ENCODE measurements at regions not wholly inside any gene's neighbourhood (a gene's known extent, or its start where the extent isn't known, plus 50 kb on each side); places are given as distances from the start of the nearest gene placed in this dataset.
"Not testable (repeated sequence)": the region's sequence is repeated elsewhere in the genome, so short reads cannot be mapped to it uniquely, and the experiment has no call there.

DNA sequence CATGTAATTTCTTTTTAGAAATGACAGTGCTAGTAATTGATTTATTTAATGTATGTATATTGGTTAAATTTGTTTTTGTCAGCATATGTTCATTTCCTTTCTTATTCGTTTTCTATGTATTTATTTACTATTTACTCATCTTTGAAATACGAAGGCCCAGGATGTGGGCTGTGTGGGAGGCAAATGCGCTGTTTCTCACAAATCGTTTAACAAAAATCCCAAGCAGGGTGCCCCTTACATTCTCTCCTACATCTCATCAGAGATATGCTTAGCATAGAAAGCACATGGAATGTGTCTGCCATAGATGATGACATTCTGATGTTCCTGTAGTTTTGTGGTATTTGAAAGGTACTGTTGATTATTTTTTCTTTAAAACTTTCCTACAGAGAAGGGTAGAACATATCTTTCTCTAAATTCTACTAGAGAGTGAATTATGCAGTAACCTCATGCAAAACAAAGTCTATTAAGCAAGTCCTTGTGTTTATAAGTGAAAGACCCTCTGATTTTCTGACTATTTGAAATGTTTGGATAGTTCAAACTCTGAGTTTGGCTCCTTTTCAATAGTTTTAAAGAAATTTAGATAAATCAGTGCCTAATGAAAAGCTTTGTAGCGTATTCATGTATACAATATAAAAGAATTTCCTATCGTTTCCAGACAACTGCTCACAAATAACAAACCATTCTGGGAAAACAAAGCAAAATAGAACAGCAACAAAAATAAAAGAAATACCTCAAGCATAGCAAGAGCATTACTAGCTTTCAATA lies 111.1 kb upstream of the VGLL3 start:
- DNase-seq, result no peak

DNA sequence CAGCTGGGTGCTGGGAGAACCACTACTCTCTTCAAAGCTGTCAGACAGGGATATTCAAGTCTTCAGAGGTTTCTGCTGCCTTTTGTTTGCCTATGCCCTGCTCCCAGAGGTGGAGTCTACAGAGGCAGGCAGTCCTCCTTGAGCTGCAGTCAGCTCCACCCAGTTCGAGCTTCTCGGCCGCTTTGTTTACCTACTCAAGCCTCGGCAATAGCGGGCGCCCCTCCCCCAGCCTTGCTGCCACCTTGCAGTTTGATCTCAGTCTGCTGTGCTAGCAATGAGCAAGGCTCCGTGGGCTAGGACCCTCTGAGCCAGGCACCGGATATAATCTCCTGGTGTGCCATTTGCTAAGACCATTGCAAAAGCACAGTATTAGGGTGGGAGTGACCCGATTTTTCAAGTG lies 106.8 kb upstream of the VGLL3 start:
- DNase-seq, result not testable (repeated sequence)

DNA sequence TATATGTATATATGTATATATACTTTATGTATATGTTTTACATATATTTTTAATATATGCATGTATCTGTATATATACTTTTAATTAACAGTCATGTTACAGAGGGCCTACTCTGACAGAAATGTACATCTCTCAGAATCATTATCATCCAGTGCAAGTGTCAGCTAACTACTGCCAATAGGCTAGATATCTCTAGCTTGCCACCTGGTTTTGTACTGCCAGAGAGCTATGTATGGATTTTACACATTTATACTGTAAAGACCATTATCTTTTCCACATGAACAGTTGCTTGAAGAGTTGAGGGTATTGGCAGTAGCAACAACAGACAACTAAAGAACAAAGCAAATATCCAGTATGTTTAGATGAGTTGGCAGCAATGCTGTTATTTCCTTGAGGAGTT lies 99.7 kb upstream of the VGLL3 start:
- DNase-seq, result no peak

DNA sequence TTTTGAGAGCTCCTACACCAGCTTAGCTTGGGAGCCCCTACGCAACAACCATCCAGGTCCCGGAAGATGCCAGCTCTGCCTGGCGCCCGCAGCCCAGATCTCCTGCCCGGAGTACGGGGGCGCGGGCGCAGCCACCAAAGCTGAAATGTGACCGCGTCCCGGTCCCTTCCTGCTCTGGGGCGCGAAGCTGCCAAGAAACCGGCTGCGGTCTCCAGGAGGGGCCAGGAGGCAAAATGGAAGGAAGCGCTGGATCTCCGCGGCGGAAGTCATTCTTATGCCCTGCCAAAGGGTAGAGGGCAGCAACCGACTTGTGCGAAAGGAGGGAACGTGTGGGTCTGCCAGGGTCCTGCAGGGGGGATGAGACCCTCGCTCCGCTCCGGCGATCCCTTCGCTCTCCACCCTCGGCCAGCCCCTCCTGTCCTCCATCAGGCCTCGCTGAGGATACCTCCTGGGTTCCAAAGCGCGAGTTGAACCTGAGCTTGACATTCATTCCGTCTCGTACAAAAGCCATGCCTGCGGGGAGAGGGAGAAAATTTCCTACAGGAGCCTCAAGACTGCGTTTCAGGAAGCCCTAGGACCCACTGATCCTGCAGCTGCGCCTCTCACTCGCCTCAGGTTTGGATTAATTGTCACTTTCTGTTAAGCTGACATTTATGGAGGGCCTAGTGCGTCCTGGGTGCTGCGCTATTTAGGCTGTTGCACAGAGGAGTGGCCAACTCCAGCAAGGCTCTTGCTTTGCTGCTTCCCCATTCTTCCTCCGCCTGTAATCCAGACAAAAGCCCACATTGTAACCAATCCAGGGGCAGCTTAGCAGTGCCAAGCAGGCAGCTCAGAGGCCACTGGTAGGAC lies 98.3 kb upstream of the VGLL3 start:
- DNase-seq, result peak; percentile 76

DNA sequence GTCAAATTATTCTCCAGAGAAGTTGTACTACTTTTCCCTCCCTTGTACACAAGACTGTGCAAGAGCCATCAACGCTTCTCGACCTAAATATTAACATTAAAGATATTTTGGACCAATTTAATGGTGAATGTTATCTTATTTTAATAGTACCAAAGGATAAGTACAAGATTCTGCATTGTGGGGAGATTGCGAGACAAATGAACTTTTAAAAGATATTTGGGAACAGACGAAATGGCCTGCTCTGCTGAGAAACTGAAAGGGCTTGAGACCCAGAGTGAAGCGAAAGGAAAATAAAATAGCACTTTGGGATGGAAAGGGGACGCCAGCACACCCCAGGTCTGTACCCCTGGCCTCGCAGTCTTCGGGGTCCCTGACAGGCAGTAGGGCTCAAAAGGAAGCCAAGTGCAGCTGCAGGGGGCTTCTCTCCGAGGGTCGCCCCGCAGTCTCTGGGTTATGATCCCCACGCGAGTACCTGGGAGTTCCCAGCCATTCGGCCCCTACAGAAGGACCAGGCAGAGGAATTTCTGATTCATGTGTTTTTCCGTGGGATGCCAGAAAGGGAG lies 97.6 kb upstream of the VGLL3 start:
- no peak for DNase-seq

DNA sequence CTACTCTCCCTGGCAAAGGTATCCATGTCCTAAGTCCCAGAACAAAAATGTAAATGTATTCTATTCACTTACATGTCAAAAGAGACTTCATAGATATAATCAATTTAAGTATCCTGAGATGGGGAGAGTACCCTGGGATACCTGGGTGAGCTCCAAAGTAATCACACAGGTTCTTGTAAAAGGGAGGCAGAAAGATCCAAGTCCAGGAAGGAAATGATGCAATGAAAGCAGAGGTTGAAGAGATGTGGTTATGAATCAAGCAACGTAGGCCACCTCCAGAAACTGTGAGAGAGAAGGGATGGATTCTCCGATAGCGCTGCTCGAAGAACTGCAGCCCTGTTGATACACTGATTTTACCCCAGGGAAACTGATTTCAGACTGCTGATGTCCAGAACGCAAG lies 93.9 kb upstream of the VGLL3 start:
- DNase-seq, result no peak

DNA sequence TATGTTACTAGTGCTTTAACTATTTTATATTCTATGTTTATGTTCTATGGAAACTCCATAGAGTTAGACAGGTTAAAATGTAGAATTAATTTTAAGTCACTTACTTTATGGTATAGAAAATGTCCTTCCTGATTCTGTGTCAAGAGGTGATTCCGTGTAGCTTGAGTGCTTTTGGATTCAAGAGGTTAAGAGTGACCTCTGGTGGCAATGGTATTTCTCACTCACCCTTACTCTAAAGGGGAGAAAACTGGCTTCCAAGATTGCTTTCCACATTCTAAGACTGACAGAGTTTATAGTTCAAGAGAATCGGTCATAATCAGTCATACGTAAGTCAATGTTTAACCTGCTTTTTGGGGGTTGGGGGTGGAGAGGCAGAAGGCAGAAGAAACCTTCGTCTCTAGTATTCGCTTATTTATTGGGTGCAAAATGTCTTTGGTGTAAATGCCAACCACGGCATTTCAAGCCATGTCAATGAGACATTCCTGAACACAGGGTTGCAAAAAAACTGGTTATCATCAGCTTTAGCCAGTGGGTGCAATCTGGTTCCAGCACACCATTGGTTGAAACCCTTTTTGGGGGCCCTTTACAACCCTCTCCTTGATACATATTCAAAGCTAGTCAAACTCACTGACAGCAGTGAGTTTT lies 92.0 kb upstream of the VGLL3 start:
- DNase-seq, result no peak

DNA sequence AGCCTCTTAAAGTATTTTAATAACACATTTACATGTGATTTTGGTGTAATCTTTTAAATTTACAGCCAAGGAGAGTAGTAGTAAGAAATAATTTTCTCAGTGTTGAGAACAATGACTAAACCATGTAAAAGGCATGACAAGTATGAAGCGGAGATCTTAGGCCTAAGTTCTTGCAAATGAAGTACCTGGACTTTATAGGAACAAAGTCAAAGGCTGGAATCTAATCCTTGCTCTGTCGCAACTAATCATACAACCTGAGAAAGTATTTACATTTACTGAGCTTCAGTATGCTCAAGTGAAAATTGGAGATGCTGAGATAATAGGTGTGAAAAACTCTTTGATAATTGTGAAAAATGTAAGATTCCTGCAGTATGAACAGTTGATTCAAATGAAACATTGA lies 86.4 kb upstream of the VGLL3 start:
- no peak for DNase-seq

DNA sequence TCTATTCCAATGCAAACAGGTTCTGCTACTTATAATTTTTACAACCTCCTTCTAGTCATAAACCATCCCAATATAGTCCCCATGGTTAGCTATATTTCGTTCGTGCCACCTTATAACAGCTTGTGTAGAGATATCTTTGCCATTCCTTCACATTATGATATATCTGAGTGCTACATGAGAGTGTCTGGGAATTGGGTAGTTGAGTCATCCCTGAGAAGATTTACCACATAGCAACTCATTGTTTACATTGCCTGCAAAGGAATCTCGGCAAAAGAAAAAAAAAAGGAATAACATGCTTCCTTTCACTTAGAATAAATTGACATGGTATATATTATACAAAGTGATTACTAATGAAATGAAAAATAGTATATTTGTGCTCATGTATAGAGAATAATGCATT lies 86.0 kb upstream of the VGLL3 start:
- no peak for DNase-seq

DNA sequence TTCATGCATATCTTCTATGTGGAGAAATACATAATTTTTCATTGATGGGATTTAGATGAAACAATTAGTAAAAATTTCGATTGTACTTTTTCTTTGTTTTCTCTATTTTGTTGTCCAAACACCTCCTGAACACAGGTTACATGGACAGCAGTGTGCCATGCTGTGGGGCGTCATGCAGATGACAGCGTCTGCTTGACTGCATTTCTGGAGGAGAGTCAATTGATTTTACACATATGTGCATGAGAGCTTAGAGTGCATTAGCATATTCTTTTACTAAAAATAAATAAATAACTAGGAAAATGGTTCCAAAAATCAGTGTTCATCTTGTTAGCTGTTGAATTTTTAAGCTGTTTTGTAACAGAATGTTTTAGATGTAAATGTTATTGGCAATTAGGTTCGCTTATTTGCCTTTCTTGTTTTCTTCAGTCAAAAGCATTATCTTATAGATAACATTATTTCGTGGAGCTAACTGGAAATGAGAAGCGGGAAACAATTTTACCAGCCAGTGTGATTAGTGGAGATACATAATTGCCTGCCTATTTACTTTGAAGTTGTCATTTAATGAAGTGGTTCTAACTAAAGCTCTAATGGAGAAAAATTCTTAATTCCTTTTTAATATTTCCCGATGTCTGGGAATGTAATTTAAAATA lies 82.7 kb upstream of the VGLL3 start:
- DNase-seq, result no peak

DNA sequence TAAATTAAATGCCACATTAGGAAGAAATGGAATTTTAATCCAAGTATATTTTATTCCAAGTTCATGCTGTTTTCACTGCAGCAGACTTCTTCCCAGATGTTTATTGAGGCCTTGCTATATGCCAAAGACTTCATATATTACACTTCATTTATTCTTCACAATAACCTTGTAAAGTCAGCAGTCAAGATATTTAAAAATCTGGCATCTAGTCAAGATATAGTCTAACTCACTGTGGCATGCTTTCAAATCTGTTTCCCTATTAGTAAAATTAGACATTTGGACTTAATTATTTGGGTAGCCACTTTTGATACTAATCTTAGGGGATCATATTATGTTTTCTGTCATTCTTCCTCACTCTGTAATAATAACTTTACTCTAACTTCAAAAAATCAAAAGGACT lies 81.5 kb upstream of the VGLL3 start:
- no peak for DNase-seq

DNA sequence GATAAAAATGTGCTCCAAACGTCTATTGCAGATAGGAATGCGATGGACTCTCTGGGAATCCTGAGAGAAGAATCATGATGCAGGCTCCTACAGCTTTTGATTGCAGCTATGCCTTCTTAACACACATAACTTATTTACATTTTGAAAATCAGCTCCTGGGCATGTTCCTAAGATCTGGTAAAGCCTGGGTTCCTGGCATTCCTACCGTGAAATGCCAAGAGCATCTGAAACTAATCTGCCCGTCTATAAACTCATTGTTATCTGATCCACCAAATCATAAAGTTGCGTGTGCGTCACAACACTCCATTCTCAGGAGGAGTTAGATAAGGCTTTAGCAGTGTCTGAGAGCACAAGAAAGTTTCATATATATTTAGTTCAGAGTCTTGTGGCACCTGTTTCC lies 79.0 kb upstream of the VGLL3 start:
- no peak for DNase-seq

DNA sequence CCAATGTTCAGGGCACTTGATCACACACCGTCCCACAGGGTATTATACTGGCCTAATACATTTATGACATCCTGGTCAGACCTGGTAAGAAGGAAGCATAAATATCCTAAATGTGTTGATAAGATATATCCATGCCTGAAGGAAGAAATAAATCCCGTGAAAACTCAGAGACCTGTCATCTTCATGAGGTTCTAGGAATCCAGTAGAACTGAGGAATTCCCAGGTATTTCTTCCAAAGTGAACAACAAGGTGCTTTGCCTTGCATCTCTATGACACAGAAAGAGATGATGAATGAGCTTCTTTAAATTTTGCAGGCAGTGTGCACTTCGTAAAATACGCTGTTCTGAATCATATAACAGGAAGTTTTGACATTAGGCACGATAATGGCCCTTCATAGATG lies 78.1 kb upstream of the VGLL3 start:
- DNase-seq, result no peak

DNA sequence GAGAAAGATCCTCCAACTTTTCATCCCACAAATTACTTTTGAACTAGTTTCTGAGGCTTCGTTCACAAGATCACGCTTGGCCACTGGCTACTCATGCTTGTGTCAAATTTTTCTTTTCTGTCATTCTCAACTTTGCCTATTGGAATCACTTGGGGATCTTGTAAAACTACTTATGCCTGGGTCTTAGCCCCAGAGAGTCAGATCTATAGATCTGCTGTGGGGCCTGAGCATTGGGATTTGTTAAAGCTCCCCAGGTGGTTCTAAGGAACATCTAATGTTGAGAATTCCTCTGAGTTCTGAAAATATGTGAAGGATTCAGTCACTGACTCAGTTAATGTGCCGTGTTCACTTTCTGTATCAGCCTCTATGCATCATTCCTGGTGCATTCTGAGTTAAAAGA lies 71.7 kb upstream of the VGLL3 start:
- no peak for DNase-seq

DNA sequence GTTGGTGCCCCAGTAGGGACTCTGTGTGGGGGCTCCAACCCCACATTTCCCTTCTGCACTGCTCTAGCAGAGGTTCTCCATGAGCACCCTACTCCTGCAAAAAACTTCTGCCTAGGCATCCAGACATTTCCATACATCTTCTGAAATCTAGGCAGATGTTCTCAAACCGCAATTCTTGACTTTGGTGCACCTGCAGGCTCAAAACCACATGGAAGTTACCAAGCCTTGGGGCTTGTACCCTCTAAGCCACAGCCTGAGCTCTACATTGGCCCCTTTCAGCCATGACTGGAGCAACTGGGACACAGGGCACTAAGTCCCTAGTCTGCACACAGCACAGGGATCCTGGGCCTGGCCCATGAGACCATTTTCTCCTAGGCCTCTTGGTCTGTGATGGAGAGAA lies 66.5 kb upstream of the VGLL3 start:
- no peak for DNase-seq

DNA sequence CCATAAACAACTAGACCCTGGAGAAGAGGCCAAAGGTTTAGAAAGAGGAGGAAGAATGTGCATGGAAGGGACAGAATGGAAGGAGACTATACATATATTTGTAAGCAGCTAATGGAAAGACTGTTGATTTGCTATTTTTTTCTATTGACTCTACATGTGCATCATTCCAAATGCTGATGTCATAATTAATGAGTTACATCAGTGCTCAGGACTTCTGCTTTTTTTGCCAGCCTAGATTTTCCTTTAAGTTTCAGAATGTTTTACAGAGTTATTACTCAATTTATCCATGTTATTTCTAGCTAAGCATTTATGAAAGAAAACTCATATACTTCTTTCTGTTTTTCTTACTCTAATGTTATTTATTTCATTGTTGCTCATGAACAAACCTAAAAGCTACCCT lies 62.6 kb upstream of the VGLL3 start:
- DNase-seq, result no peak

DNA sequence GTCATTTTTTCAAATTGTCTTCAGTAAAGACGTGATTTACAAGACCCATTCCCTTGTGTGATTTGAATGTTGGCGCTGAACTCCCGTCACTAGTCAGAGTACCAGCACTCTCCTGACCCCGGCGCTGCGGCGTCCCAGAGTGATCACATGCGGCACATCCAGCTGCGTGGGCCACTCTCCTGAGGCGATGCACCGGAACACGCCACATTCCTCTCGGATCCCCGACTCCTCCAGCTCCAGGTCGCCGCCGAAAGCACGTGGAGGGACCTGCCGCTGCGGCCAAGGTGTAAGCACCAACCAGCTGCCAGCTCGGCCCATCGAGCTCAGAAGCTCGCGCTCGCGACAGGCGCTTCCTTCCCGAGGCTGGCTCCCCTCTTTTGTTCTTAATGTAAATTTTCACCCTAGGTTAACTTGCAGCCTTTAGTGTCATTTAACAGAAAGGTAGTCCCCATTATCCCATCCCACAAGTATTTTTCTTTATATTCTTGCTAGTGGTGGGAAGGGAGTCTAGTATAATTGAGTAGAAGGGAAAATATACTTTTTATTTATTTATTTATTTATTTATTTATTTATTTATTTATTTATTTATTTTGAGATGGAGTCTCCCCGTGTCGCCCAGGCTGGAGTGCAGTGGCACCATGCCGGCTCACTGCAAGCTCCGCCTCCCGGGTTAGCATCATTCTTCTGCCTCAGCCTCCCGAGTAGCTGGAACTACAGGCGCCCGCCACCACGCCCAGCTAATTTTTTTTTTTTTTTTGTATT lies 61.7 kb upstream of the VGLL3 start:
- no peak for DNase-seq

DNA sequence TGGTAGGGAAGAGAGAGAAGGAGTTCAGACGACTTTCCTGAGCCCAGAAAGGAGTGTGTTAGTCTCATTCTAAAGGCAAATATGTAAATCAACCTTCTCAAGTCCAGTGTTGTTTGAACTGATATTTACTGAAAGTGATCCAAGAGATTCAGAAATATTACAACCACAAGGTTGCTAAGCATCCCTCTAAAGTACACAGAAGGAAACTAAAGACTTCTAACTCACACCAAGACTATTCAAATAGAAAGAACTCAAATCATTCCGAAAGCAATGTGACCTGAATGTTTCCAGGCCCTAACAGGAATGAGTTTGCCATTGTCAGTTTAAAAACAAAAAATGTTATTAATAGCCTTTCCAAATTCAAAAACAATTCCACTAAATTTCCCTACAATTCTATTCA lies 56.9 kb upstream of the VGLL3 start:
- no peak for DNase-seq

DNA sequence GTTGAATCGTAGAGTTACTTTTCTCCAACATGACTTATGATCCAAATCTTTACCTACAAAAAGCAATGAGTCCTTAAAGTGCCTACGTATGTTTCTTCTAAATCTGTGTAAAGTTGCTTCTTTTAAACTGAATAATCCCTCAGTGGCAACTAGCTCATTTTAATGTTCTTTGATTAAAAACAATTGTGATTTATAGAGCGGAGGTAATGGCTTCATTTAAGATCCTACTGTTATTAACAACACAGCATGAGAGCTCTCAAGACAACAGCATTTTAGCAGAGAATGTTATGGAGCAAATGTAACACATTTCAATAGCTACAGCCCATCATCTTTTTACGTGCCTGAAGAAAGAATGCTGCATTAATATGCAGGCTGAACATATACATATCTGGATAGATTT lies 55.3 kb upstream of the VGLL3 start:
- no peak for DNase-seq

DNA sequence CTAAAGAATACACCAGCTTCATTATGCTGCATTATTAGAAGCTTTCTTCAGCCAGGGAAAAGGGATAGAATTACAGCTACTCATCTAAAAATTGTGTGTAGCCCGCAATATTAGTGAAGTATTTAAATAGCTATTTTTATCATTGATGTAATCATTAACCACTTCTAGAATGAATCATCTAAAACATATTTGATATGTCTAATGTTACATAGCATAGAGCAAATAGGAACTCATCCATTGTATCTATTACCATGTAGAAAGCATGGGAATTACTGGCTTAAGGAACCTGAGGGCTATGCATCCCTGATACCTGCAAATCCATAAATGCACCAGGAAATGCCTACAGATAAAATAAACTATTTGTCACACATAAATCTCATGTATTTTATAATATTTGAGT lies 54.5 kb upstream of the VGLL3 start:
- no peak for DNase-seq

DNA sequence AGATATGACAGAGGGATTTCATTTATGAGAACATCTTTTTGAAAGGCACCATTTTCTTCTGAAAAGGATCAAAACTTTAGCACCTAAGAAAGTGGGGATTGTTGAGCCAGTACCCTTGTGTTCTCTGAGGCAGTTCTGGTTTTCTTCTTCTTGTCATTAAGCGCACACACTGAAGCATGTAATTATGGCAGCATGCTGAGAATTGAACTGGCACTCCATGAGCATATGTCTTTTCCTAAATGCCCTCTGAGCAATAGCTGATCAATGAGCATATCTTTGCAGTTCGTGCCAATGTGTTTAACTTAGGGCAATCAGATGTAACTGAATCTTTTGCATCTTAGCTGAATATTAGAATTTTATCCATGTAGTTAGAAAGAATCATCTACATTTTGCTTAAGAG lies 53.9 kb upstream of the VGLL3 start:
- DNase-seq, result no peak

DNA sequence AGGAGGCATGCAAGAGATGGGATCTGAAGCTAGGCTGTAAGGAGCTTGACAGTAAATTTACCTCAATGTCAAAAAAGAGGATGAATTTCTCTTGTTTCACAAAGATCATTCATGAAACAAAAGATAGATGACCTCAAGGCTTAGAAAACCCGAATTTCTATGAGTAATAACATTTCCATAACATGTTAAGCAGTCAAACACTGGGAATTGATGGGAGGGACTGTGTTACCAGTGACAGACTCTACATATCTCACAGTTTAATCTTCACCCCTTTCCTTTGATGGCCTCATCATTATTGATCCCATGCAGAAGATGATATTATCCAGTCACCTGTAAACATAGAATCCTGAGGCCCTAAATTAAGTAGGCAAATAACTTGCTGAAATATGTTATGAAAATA lies 53.5 kb upstream of the VGLL3 start:
- DNase-seq, result no peak
